GM12878 (cell line): ENCODE measurements at regions not wholly inside any gene's neighbourhood (a gene's known extent, or its start where the extent isn't known, plus 50 kb on each side); places are given as distances from the start of the nearest gene placed in this dataset.

Source experiments
- ATAC-seq: fragments of 200-7000 bp; cut with Tn5 transposase; 3 replicates; pipeline ENCODE4 v1.9.1; 2020; ENCODE audit warnings: mild to moderate bottlenecking, moderate library complexity
- BruUV-seq: library from RNA; stranded (reverse); fragments of 400-500 nt; replicated peaks from 2 replicates; lab custom pipeline; 2021; lab: Mats Ljungman, UMichigan
- CTCF ChIA-PET: fragments of 300-600 bp; sonication (Branson Sonifier 250); formaldehyde crosslinking; extraction: SDS; loops from one replicate; lab custom pipeline; 2021; ENCODE audit warnings: inconsistent platforms; lab: Yijun Ruan, JAX
- POLR2A ChIA-PET: fragments of 350-600 bp; formaldehyde crosslinking; extraction: SDS; loops from one replicate; lab custom pipeline; 2021; ENCODE audit warnings: inconsistent platforms; lab: Charles Lee
- RAD21 ChIA-PET: fragments of 300-600 bp; sonication (Branson Sonifier 250); formaldehyde crosslinking; loops from one replicate; lab custom pipeline; 2023; ENCODE audit warnings: antibody characterized with exemption; ENCODE audit not compliant: unreplicated experiment; lab: Charles Lee
- SMC1A ChIA-PET: fragments of 300-600 bp; sonication (Branson Sonifier 250); formaldehyde crosslinking; loops from one replicate; lab custom pipeline; 2023; ENCODE audit not compliant: unreplicated experiment, uncharacterized antibody; lab: Charles Lee
- DNase-seq: peaks from one replicate; pipeline ENCODE4 v3.0.0-alpha.2; 2011; ENCODE audit warnings: low read depth, low spot score
- FAIRE-seq: peaks from 3 replicates; lab custom pipeline; 2011; peaks lifted over from hg19 to GRCh38; lab: Jason Lieb, UNC
- H2AFZ ChIP-seq: 2 replicates; pipeline ENCODE4 v1.6.0; 2011; ENCODE audit warnings: low read depth, low read length, control low read depth; ENCODE audit not compliant: control insufficient read depth
- H3K27ac ChIP-seq: 2 replicates; pipeline ENCODE4 v1.5.1; 2011; ENCODE audit warnings: control low read depth; ENCODE audit not compliant: control insufficient read depth, insufficient read depth
- H3K27me3 ChIP-seq, 2 experiments: replicated peaks in 1 of 2; 2 replicates each; pipeline versions ENCODE4 v1.6.0 to v1.6.1; 2011; ENCODE audit warnings: low read length in 1 of 2; ENCODE audit not compliant: control insufficient read depth in 2 of 2, insufficient read depth in 2 of 2
- H3K36me3 ChIP-seq, 2 experiments: 2 replicates each; pipeline ENCODE4 v1.5.1; 2011; ENCODE audit warnings: low read length in 1 of 2; ENCODE audit not compliant: control insufficient read depth in 2 of 2, insufficient read depth in 2 of 2
- H3K4me1 ChIP-seq: 2 replicates; pipeline ENCODE4 v1.6.1; 2011; ENCODE audit warnings: mild to moderate bottlenecking, low read length, moderate library complexity, mixed read lengths; ENCODE audit not compliant: control insufficient read depth, insufficient read depth
- H3K4me2 ChIP-seq: 2 replicates; pipeline ENCODE4 v1.6.0; 2011; ENCODE audit warnings: control low read depth; ENCODE audit not compliant: control insufficient read depth, insufficient read depth
- H3K4me3 ChIP-seq: fragments of 200-600 bp; sonication (generic); 2 replicates; pipeline ENCODE4 v1.5.1; 2016
- H3K79me2 ChIP-seq: 2 replicates; pipeline ENCODE4 v1.6.0; 2011; ENCODE audit warnings: low read length; ENCODE audit not compliant: control insufficient read depth, insufficient read depth
- H3K9ac ChIP-seq: 2 replicates; pipeline ENCODE4 v1.8.0; 2011; ENCODE audit warnings: low read length, control low read depth, mixed read lengths; ENCODE audit not compliant: control insufficient read depth, insufficient read depth
- H3K9me3 ChIP-seq: replicated peaks from 3 replicates; pipeline ENCODE4 v1.5.1; 2011; ENCODE audit warnings: mild to moderate bottlenecking, low read length; ENCODE audit not compliant: control insufficient read depth, insufficient read depth
- H4K20me1 ChIP-seq: 2 replicates; pipeline ENCODE4 v1.6.0; 2011; ENCODE audit not compliant: control insufficient read depth, insufficient read depth
- FOXM1 ChIP-seq: IDR thresholded peaks from 2 replicates; pipeline ENCODE4 v1.6.1; 2012; ENCODE audit warnings: low read depth, mild to moderate bottlenecking, inconsistent platforms, low read length, moderate library complexity
- GATAD2B ChIP-seq: fragments of 450-650 bp; conservative IDR thresholded peaks from 2 replicates; pipeline ENCODE4 v1.6.1; 2017; ENCODE audit warnings: low read depth, mild to moderate bottlenecking, moderate library complexity
- LARP7 ChIP-seq: fragments of 450-650 bp; IDR thresholded peaks from 2 replicates; pipeline ENCODE4 v1.6.1; 2017; ENCODE audit warnings: mild to moderate bottlenecking
- MEF2B ChIP-seq: fragments of 450-650 bp; IDR thresholded peaks from 2 replicates; pipeline ENCODE4 v1.6.1; 2018; ENCODE audit warnings: mild to moderate bottlenecking, moderate library complexity; ENCODE audit not compliant: partially characterized antibody, poor library complexity, severe bottlenecking
- MXI1 ChIP-seq: fragments of 150-350 bp; IDR thresholded peaks from 2 replicates; pipeline ENCODE4 v1.6.1; 2011; ENCODE audit warnings: low read depth, mild to moderate bottlenecking, inconsistent platforms, low read length, improper control_type of control experiment
- NR2C1 ChIP-seq: fragments of 450-650 bp; IDR thresholded peaks from 2 replicates; pipeline ENCODE4 v1.6.1; 2017; ENCODE audit warnings: antibody characterized with exemption, mild to moderate bottlenecking, moderate library complexity
- SMAD1 ChIP-seq: fragments of 450-650 bp; IDR thresholded peaks from 2 replicates; pipeline ENCODE4 v1.6.1; 2018; ENCODE audit warnings: mild to moderate bottlenecking, low read depth; ENCODE audit not compliant: partially characterized antibody
- SMARCA5 ChIP-seq: fragments of 450-650 bp; IDR thresholded peaks from 2 replicates; pipeline ENCODE4 v1.6.1; 2017; ENCODE audit warnings: mild to moderate bottlenecking
- SP1 ChIP-seq: IDR thresholded peaks from one replicate; pipeline ENCODE4 v1.6.1; 2011; ENCODE audit warnings: low read depth, low read length
- SUPT20H ChIP-seq: IDR thresholded peaks from 2 replicates; pipeline ENCODE4 v1.6.1; 2011; ENCODE audit warnings: low read depth, mild to moderate bottlenecking, low read length, moderate library complexity, borderline replicate concordance; ENCODE audit not compliant: control insufficient read depth
- TAF1 ChIP-seq: IDR thresholded peaks from 2 replicates; pipeline ENCODE4 v1.6.1; 2011; ENCODE audit warnings: mild to moderate bottlenecking, low read depth, low read length, borderline replicate concordance
- TCF7 ChIP-seq: IDR thresholded peaks from 2 replicates; pipeline ENCODE4 v1.6.1; 2014; ENCODE audit warnings: antibody characterized with exemption, borderline replicate concordance
- ZNF622 ChIP-seq: fragments of 450-650 bp; IDR thresholded peaks from 2 replicates; pipeline ENCODE4 v1.6.1; 2017; ENCODE audit warnings: mild to moderate bottlenecking, inconsistent platforms
- ZSCAN29 ChIP-seq: fragments of 450-650 bp; IDR thresholded peaks from 2 replicates; pipeline ENCODE4 v1.6.1; 2017; ENCODE audit warnings: mild to moderate bottlenecking, moderate library complexity
- WGBS: methylation state at CpG from one replicate; pipeline ENCODE4 v1.1.6; 2016; ENCODE audit warnings: low lambda C conversion rate; ENCODE audit not compliant: insufficient replicate concordance, insufficient coverage; ENCODE audit errors: missing lambda C conversion rate; 5-methylcytosine and 5-hydroxymethylcytosine counted together
- in situ Hi-C: fragments of 300-500 bp; cut with MboI; formaldehyde crosslinking; loops from 9 replicates; pipeline ENCODE4 v1.14.3; 2018; ENCODE audit warnings: mixed read lengths
- intact Hi-C: fragments of 100-400 bp; cut with micrococcal nuclease; formaldehyde crosslinking; loops from one replicate; pipeline ENCODE4 v1.14.2; 2022; ENCODE audit not compliant: unreplicated experiment
- TF ChIP-seq, protein P1 (sequence below): IDR thresholded peaks from 2 replicates; pipeline ENCODE4 v1.6.1; 2011; ENCODE audit warnings: borderline replicate concordance, low read depth, mild to moderate bottlenecking, moderate library complexity, low read length; ENCODE audit not compliant: insufficient read depth, poor library complexity, severe bottlenecking
- TF ChIP-seq, protein P2 (sequence below): fragments of 450-650 bp; IDR thresholded peaks from 2 replicates; pipeline ENCODE4 v1.6.1; 2018; ENCODE audit warnings: mild to moderate bottlenecking, low read depth, moderate library complexity; ENCODE audit not compliant: partially characterized antibody

DNA sequence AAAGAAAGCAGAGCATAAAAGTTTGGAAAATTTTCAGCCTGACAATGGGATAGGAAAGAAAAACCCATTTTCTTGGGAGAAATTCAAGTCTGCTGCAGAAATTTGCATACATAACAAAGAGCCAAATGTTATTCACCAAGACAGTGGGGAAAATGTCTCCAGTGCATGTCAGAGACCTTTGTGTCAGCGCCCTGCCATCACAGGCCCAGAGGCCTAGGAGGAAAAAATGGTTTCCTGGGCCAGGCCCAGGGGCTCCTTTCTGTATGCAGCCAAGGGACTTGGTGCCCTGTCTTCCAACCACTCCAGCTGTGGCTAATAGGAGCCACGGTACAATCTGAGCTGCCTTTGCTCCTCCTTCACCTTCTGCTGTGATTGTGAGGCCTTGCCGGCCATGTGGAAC lies 189.1 kb upstream of the PITRM1 start:
- no TSS peak for BruUV-seq
- Histone ChIP-seq H3K27ac (no peak overlapping the region), H2AFZ (no peak overlapping the region), H3K4me3 (no peak overlapping the region), H3K36me3 (no peaks in the 10 kb centered on the region), H3K4me2 (no peak overlapping the region), H3K9me3 (no peaks in the 10 kb centered on the region; the same call in 2 of the 3 replicates), H4K20me1 (no peaks in the 10 kb centered on the region), H3K79me2 (no peaks in the 10 kb centered on the region), H3K4me1 (no peaks in the 10 kb centered on the region), H3K9ac (no peak overlapping the region), H3K27me3 (no peaks in the 10 kb centered on the region)
- ChIA-PET SMC1A (no interaction called here), RAD21 (no interaction called here), CTCF (no interaction called here), POLR2A (no interaction called here)
- intact Hi-C loops (no loop called here), in situ Hi-C loops (no loop called here)
- FAIRE-seq (no peak), ATAC-seq (no peak), DNase-seq (no peak)
- TF ChIP-seq, protein P1, sequence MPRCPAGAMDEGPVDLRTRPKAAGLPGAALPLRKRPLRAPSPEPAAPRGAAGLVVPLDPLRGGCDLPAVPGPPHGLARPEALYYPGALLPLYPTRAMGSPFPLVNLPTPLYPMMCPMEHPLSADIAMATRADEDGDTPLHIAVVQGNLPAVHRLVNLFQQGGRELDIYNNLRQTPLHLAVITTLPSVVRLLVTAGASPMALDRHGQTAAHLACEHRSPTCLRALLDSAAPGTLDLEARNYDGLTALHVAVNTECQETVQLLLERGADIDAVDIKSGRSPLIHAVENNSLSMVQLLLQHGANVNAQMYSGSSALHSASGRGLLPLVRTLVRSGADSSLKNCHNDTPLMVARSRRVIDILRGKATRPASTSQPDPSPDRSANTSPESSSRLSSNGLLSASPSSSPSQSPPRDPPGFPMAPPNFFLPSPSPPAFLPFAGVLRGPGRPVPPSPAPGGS: no peak
- TF ChIP-seq SP1 (no peak), SMARCA5 (no peak), SUPT20H (no peak), SMAD1 (no peak), MEF2B (no peak), MXI1 (no peak), TCF7 (no peak), TAF1 (no peak), GATAD2B (no peak), NR2C1 (no peak), LARP7 (no peak), ZNF622 (no peak), FOXM1 (no peak), ZSCAN29 (no peak)
- TF ChIP-seq, protein P2, sequence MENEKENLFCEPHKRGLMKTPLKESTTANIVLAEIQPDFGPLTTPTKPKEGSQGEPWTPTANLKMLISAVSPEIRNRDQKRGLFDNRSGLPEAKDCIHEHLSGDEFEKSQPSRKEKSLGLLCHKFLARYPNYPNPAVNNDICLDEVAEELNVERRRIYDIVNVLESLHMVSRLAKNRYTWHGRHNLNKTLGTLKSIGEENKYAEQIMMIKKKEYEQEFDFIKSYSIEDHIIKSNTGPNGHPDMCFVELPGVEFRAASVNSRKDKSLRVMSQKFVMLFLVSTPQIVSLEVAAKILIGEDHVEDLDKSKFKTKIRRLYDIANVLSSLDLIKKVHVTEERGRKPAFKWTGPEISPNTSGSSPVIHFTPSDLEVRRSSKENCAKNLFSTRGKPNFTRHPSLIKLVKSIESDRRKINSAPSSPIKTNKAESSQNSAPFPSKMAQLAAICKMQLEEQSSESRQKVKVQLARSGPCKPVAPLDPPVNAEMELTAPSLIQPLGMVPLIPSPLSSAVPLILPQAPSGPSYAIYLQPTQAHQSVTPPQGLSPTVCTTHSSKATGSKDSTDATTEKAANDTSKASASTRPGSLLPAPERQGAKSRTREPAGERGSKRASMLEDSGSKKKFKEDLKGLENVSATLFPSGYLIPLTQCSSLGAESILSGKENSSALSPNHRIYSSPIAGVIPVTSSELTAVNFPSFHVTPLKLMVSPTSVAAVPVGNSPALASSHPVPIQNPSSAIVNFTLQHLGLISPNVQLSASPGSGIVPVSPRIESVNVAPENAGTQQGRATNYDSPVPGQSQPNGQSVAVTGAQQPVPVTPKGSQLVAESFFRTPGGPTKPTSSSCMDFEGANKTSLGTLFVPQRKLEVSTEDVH: no peak
- WGBS: 10% methylated on average over 3 of the region's 3 CpGs
